HepG2 (cell line): ENCODE measurements at regions not wholly inside any gene's neighbourhood (a gene's known extent, or its start where the extent isn't known, plus 50 kb on each side); places are given as distances from the start of the nearest gene placed in this dataset.
A peak's percentile ranks its signal among the peaks of the same experiment; 100 is the strongest.

ENCODE experiments used
- ATAC-seq: fragments of 200-7000 bp; cut with Tn5 transposase; 3 replicates; pipeline ENCODE4 v1.9.1; 2020; ENCODE audit warnings: mild to moderate bottlenecking, moderate library complexity
- BruUV-seq: library from RNA; stranded (reverse); fragments of 400-500 nt; replicated peaks from 2 replicates; lab custom pipeline; 2021; lab: Mats Ljungman, UMichigan
- CTCF ChIA-PET: fragments of 300-600 bp; formaldehyde crosslinking; extraction: SDS; loops from one replicate; lab custom pipeline; 2021; ENCODE audit warnings: low total read pairs, inconsistent platforms, low intra/inter-chr PET ratio; lab: Yijun Ruan, JAX
- POLR2A ChIA-PET: fragments of 350-600 bp; sonication (Branson Sonifier 250); formaldehyde crosslinking; loops from one replicate; lab custom pipeline; 2020; ENCODE audit warnings: antibody characterized with exemption, inconsistent platforms; lab: Yijun Ruan, JAX
- DNase-seq: peaks from one replicate; pipeline ENCODE4 v3.0.0-alpha.2; 2015; ENCODE audit warnings: low spot score
- FAIRE-seq: peaks from 3 replicates; lab custom pipeline; 2011; peaks lifted over from hg19 to GRCh38; lab: Jason Lieb, UNC
- H2AFZ ChIP-seq: one replicate; pipeline ENCODE4 v1.6.1; 2011; ENCODE audit warnings: low read length, inconsistent platforms
- H3K27ac ChIP-seq: fragments of 300-600 bp; 3 replicates; pipeline ENCODE4 v1.8.0; 2011; ENCODE audit warnings: mixed run types, mild to moderate bottlenecking, mixed read lengths, low read length, inconsistent platforms; ENCODE audit not compliant: insufficient read depth; ENCODE audit errors: extremely low read length
- H3K27me3 ChIP-seq, 2 experiments: fragments of 200-600 bp in 1 of 2; 2 replicates in 1 of 2; 3 replicates in 1 of 2; pipeline versions ENCODE4 v1.6.0 to v1.8.0; 2011; ENCODE audit warnings: low read length in 2 of 2, mild to moderate bottlenecking in 2 of 2, moderate library complexity in 2 of 2, inconsistent platforms in 1 of 2; ENCODE audit not compliant: insufficient read depth in 2 of 2, control insufficient read depth in 1 of 2
- H3K36me3 ChIP-seq, 2 experiments: fragments of 200-600 bp in 1 of 2; replicated peaks in 1 of 2; 2 replicates in 1 of 2; 3 replicates in 1 of 2; pipeline versions ENCODE4 v1.5.1 to v1.8.0; 2011; ENCODE audit warnings: low read length in 2 of 2, inconsistent platforms in 1 of 2; ENCODE audit not compliant: insufficient read depth in 2 of 2, control insufficient read depth in 1 of 2
- H3K4me1 ChIP-seq: 2 replicates; pipeline ENCODE4 v1.5.1; 2012; ENCODE audit warnings: low read length, inconsistent platforms; ENCODE audit not compliant: insufficient read depth
- H3K4me2 ChIP-seq: 2 replicates; pipeline ENCODE4 v1.6.0; 2011; ENCODE audit warnings: low read depth, low read length, inconsistent platforms
- H3K4me3 ChIP-seq, 3 experiments: fragments of 200-600 bp in 1 of 3; sonication (generic), shearing (Covaris generic) in 1 of 3; replicated peaks in 1 of 3; 2 replicates each; pipeline ENCODE4 v1.5.1; 2011 to 2016; ENCODE audit warnings: low read length in 3 of 3, inconsistent platforms in 2 of 3, low read depth in 2 of 3, mild to moderate bottlenecking in 2 of 3, control low read depth in 1 of 3, mixed read lengths in 1 of 3; ENCODE audit not compliant: insufficient read depth in 1 of 3
- H3K79me2 ChIP-seq: one replicate; pipeline ENCODE4 v1.6.1; 2011; ENCODE audit warnings: low read length, inconsistent platforms; ENCODE audit not compliant: insufficient read depth
- H3K9ac ChIP-seq: 2 replicates; pipeline ENCODE4 v1.6.0; 2011; ENCODE audit warnings: mild to moderate bottlenecking, low read depth, low read length, inconsistent platforms; ENCODE audit not compliant: insufficient read depth
- H3K9me3 ChIP-seq: 2 replicates; pipeline ENCODE4 v1.5.1; 2012; ENCODE audit warnings: mild to moderate bottlenecking, low read length
- H4K20me1 ChIP-seq: 2 replicates; pipeline ENCODE4 v1.6.0; 2011; ENCODE audit warnings: inconsistent platforms, mild to moderate bottlenecking, low read length, moderate library complexity; ENCODE audit not compliant: insufficient read depth
- EP300 ChIP-seq, 3 experiments: sonication (generic) in 1 of 3; formaldehyde crosslinking in 1 of 3; IDR thresholded peaks; 2 replicates each; pipeline versions ENCODE4 v1.5.1 to v1.6.1; 2011 to 2020; ENCODE audit warnings: low read depth in 2 of 3, low read length in 2 of 3, borderline replicate concordance in 1 of 3, improper control_type of control experiment in 1 of 3, mild to moderate bottlenecking in 1 of 3, missing genetic modification reagents in 1 of 3, moderate library complexity in 1 of 3
- KLF6 ChIP-seq: IDR thresholded peaks from 2 replicates; pipeline ENCODE4 v1.8.0; 2016; ENCODE audit warnings: missing biosample characterization, missing genetic modification reagents
- NFE2L1 ChIP-seq: sonication (generic); formaldehyde crosslinking; IDR thresholded peaks from 2 replicates; pipeline ENCODE4 v1.4.0; 2020; ENCODE audit warnings: missing genetic modification reagents, mild to moderate bottlenecking, borderline replicate concordance
- SNAPC2 ChIP-seq: sonication (generic); formaldehyde crosslinking; IDR thresholded peaks from 2 replicates; pipeline ENCODE4 v1.8.1; 2022; ENCODE audit warnings: mild to moderate bottlenecking, missing genetic modification reagents
- SP140L ChIP-seq: sonication (generic); formaldehyde crosslinking; IDR thresholded peaks from 2 replicates; pipeline ENCODE4 v1.4.0; 2020; ENCODE audit warnings: missing genetic modification reagents, borderline replicate concordance
- SRSF9 ChIP-seq: fragments of 200-400 bp; formaldehyde crosslinking; IDR thresholded peaks from 2 replicates; pipeline ENCODE4 v1.6.1; 2018; ENCODE audit warnings: borderline replicate concordance, mild to moderate bottlenecking, low read depth, low read length; ENCODE audit not compliant: insufficient read depth, poor library complexity, severe bottlenecking
- STAG1 ChIP-seq: sonication (generic); formaldehyde crosslinking; IDR thresholded peaks from 2 replicates; pipeline ENCODE4 v1.4.0; 2020; ENCODE audit warnings: missing genetic modification reagents
- YEATS2 ChIP-seq: sonication (generic); formaldehyde crosslinking; IDR thresholded peaks from 2 replicates; pipeline ENCODE4 v1.4.0; 2020; ENCODE audit warnings: missing genetic modification reagents, borderline replicate concordance
- ZFP36L2 ChIP-seq: sonication (generic); formaldehyde crosslinking; IDR thresholded peaks from 2 replicates; pipeline ENCODE4 v1.4.0; 2020; ENCODE audit warnings: missing genetic modification reagents
- ZNF253 ChIP-seq: sonication (generic); formaldehyde crosslinking; IDR thresholded peaks from 2 replicates; pipeline ENCODE4 v1.8.0; 2022; ENCODE audit warnings: mild to moderate bottlenecking, missing genetic modification reagents, borderline replicate concordance
- ZNF34 ChIP-seq: sonication (generic); formaldehyde crosslinking; IDR thresholded peaks from 2 replicates; pipeline ENCODE4 v1.4.0; 2020; ENCODE audit warnings: mild to moderate bottlenecking, missing genetic modification reagents, borderline replicate concordance
- ZNF737 ChIP-seq: sonication (generic); formaldehyde crosslinking; IDR thresholded peaks from 2 replicates; pipeline ENCODE4 v1.5.0; 2020; ENCODE audit warnings: missing genetic modification reagents, mild to moderate bottlenecking, borderline replicate concordance
- ZNF839 ChIP-seq: sonication (generic); formaldehyde crosslinking; IDR thresholded peaks from 2 replicates; pipeline ENCODE4 v1.4.0; 2020; ENCODE audit warnings: missing genetic modification reagents, mild to moderate bottlenecking, borderline replicate concordance
- ZZZ3 ChIP-seq: sonication (generic); formaldehyde crosslinking; IDR thresholded peaks from 2 replicates; pipeline ENCODE4 v1.4.0; 2020; ENCODE audit warnings: missing genetic modification reagents, mild to moderate bottlenecking, borderline replicate concordance
- WGBS: methylation state at CpG from one replicate; pipeline ENCODE4 v1.1.6; 2017; ENCODE audit warnings: low lambda C conversion rate; 5-methylcytosine and 5-hydroxymethylcytosine counted together
- in situ Hi-C: cut with HindIII; loops from 2 replicates; pipeline ENCODE4 v1.10.0; 2017; ENCODE audit warnings: low pct_unique_long_range_greater_than_20kb; ENCODE audit not compliant: extremely low pct_ligation_motif_present
- intact Hi-C: fragments of 100-400 bp; cut with micrococcal nuclease; formaldehyde crosslinking; loops from one replicate; pipeline ENCODE4 v1.10.0; 2022; ENCODE audit not compliant: unreplicated experiment

DNA sequence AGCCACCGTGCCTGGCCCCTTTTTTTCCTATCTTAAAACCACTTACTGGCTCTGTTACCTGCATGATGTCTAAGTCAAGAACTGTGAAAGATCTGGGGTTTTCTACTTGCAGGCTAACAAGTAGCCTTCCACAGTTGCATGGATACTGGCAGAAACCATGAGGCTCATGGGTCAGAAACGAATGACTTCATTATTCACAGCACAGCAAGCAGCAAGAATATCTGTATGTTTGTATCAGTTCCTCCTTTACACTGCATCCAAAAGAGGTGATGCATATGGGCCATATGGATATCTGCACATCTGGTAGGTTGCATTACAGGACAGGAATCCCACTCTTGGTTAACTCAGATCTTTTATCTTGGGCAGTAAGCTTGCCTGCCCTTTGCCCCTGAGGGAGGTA lies 154.9 kb upstream of the NUDT6 start:
- Histone ChIP-seq H2AFZ (no peak overlapping the region), H3K4me2 (no peak overlapping the region), H3K4me3 (no peak overlapping the region), H3K9ac (no peak overlapping the region), H3K9me3 (no peaks in the 10 kb centered on the region), H3K27ac (no peak overlapping the region), H4K20me1 (no peaks in the 10 kb centered on the region), H3K36me3 (no peaks in the 10 kb centered on the region), H3K4me1 (peaks cover 14% of the 10 kb centered on the region), H3K27me3 (no peaks in the 10 kb centered on the region), H3K79me2 (no peaks in the 10 kb centered on the region)
- in situ Hi-C loops, result no loop called here
- WGBS, result 100% methylated on average over 2 of the region's 2 CpGs
- ChIA-PET POLR2A (no interaction called here), CTCF (no interaction called here)
- no peak for FAIRE-seq
- DNase-seq, result peak; percentile 4
- no peak; the same call in 2 of the 3 replicates for ATAC-seq
- BruUV-seq, result no TSS peak
- TF ChIP-seq STAG1 (CRISPR knock-in tag) (no peak), SP140L (CRISPR knock-in tag) (no peak), ZFP36L2 (CRISPR knock-in tag) (no peak), ZNF34 (CRISPR knock-in tag) (no peak), ZZZ3 (CRISPR knock-in tag) (no peak), ZNF253 (no peak), SNAPC2 (CRISPR knock-in tag) (no peak), EP300 (IDR thresholded peaks at IDR 0.05; ENCODE audit: low read depth in 2 of 2, low read length in 2 of 2) (no peak), EP300 (CRISPR knock-in tag; IDR thresholded peaks at IDR 0.05; ENCODE audit: borderline replicate concordance) (no peak), ZNF737 (CRISPR knock-in tag) (no peak), KLF6 (no peak), YEATS2 (CRISPR knock-in tag) (no peak), ZNF839 (CRISPR knock-in tag) (no peak), SRSF9 (no peak), NFE2L1 (CRISPR knock-in tag) (no peak)
- intact Hi-C loops, result no loop called here
